SK-N-SH (cell line): ENCODE measurements at regions not wholly inside any gene's neighbourhood (a gene's known extent, or its start where the extent isn't known, plus 50 kb on each side); places are given as distances from the start of the nearest gene placed in this dataset.

Experiments
- CTCF ChIP-seq: fragments of 200-600 bp; sonication (generic); IDR thresholded peaks from 2 replicates; pipeline ENCODE4 v1.6.1; 2017; ENCODE audit warnings: antibody characterized with exemption, mild to moderate bottlenecking, moderate library complexity
- FOXM1 ChIP-seq: IDR thresholded peaks from 2 replicates; pipeline ENCODE4 v1.4.0; 2012; ENCODE audit warnings: low read depth, mild to moderate bottlenecking
- MAX ChIP-seq: IDR thresholded peaks from 2 replicates; pipeline ENCODE4 v1.4.0; 2012; ENCODE audit warnings: low read depth
- POLR2AphosphoS5 ChIP-seq: IDR thresholded peaks from 2 replicates; pipeline ENCODE4 v1.6.1; 2012; ENCODE audit warnings: low read depth, low read length
- RAD21 ChIP-seq: IDR thresholded peaks from 2 replicates; pipeline ENCODE4 v1.6.1; 2012; ENCODE audit warnings: mild to moderate bottlenecking, low read length
- RXRA ChIP-seq: IDR thresholded peaks from 2 replicates; pipeline ENCODE4 v1.4.0; 2012; ENCODE audit warnings: low read depth, mild to moderate bottlenecking, borderline replicate concordance
- SIN3A ChIP-seq: IDR thresholded peaks from 2 replicates; pipeline ENCODE4 v1.6.1; 2012; ENCODE audit warnings: low read depth, mild to moderate bottlenecking, low read length, moderate library complexity, borderline replicate concordance
- TAF1 ChIP-seq: IDR thresholded peaks from 2 replicates; pipeline ENCODE4 v1.6.1; 2012; ENCODE audit warnings: low read depth, mild to moderate bottlenecking, low read length, moderate library complexity, borderline replicate concordance

GRCh38 chr1:2916153-2916552 lies 105.1 kb upstream of the ACTRT2 start:
- TF ChIP-seq FOXM1 (no peak), RXRA (no peak), CTCF (no peak), SIN3A (no peak), RAD21 (no peak), TAF1 (no peak), POLR2AphosphoS5 (no peak), MAX (no peak)
